T-helper 17 cell (primary cell): ENCODE measurements at regions not wholly inside any gene's neighbourhood (a gene's known extent, or its start where the extent isn't known, plus 50 kb on each side); places are given as distances from the start of the nearest gene placed in this dataset.
A peak's percentile ranks its signal among the peaks of the same experiment; 100 is the strongest.
"Not testable (repeated sequence)": the region's sequence is repeated elsewhere in the genome, so short reads cannot be mapped to it uniquely, and the experiment has no call there.

Experiments used
- ATAC-seq: fragments of 150-1000 bp; cut with Tn5 transposase; 2 replicates; pipeline ENCODE4 v1.10.0; 2021; ENCODE audit warnings: mild to moderate bottlenecking, moderate library complexity
- DNase-seq, 3 donors: peaks; one replicate each; pipeline versions ENCODE4 v3.0.0 to v3.0.0-alpha.2; 2020 to 2021
- H3K9me3 ChIP-seq: one replicate; pipeline ENCODE4 v1.7.0; 2013; ENCODE audit warnings: low read length, mild to moderate bottlenecking; ENCODE audit not compliant: control insufficient read depth, poor library complexity, severe bottlenecking
- H3K27ac Mint-ChIP-seq: one replicate; pipeline ENCODE4 v1.8.0; 2022; ENCODE audit warnings: mild to moderate bottlenecking, moderate library complexity, mixed read lengths
- H3K27me3 Mint-ChIP-seq: one replicate; pipeline ENCODE4 v1.8.0; 2022; ENCODE audit warnings: mixed read lengths
- H3K36me3 Mint-ChIP-seq: one replicate; pipeline ENCODE4 v1.8.0; 2022; ENCODE audit warnings: low read depth, mixed read lengths
- H3K4me1 Mint-ChIP-seq: one replicate; pipeline ENCODE4 v1.8.0; 2022; ENCODE audit warnings: mild to moderate bottlenecking, mixed read lengths
- H3K4me3 Mint-ChIP-seq: one replicate; pipeline ENCODE4 v1.8.0; 2022; ENCODE audit warnings: mild to moderate bottlenecking, moderate library complexity, mixed read lengths

DNA sequence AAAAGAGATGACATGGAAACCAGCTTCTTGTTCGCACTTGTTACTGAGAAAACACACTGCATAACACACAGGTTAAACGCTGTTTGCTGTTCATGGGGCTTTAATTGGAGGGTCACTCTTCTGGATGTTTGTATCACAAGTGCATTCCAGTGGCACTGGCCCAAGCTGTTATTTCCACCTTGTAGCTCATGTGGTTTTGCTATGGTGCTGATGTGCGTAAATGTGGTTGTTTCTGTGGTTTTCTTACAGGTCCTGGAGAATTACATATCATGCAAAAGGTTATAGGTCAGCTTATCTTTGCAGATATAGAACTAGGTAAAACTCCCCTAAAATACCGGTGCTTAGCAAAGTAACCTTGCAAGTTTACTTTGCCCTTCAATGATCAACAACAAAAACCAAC, 89.3 kb upstream of the AHI1 start:
- peak; percentile 61 for ATAC-seq
- no peaks in the 10 kb centered on the region for H3K36me3 Mint-ChIP-seq
- no peak overlapping the region for H3K4me3 Mint-ChIP-seq
- no peak for DNase-seq
- peaks cover 6% of the 10 kb centered on the region for H3K4me1 Mint-ChIP-seq
- no peaks in the 10 kb centered on the region for H3K9me3 ChIP-seq
- H3K27me3 Mint-ChIP-seq = peaks cover 5% of the 10 kb centered on the region
- no peak overlapping the region for H3K27ac Mint-ChIP-seq

DNA sequence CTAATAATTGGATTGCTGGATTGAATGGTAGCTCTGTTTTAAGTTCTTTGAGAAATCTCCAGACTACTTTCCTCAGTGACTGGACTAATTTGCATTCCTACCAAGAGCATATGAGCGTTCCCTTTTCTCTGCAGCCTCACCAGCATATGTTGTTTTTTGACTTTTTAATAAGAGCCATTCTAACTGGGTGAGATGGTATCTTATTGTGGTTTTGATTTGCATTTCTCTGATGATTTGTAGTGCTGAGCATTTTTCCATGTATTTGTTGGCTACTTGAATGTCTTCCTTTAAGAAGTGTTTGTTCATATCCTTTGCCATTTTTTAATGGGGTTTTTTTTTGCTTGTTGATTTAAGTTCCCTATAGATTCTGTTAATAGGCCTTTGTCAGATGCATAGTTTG, 94.7 kb upstream of the AHI1 start:
- no peak for DNase-seq
- no peak for ATAC-seq
- Mint-ChIP-seq H3K4me1 (no peaks in the 10 kb centered on the region), H3K4me3 (no peak overlapping the region), H3K36me3 (no peaks in the 10 kb centered on the region), H3K27me3 (no peaks in the 10 kb centered on the region), H3K27ac (no peak overlapping the region)
- H3K9me3 ChIP-seq = no peaks in the 10 kb centered on the region

DNA sequence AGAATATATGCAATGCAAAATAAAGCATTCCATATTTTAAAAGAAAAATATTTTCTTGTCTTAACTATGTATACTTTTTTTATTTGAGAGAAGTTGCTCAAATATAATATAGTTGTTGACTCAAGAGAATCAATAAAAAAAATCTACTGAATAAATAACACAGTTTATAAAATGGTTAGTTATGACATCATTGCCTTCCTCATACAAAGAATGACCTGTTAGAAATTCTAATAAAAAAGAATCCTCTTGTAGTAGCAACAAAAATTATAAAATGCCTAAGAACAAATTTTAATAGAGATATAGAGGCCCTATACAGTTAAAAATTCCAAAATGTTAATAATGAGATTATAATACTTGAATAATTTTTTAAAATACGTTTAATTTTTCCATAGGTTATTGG, 96.5 kb upstream of the AHI1 start:
- ATAC-seq (no peak), DNase-seq (no peak)
- H3K27ac Mint-ChIP-seq = no peak overlapping the region
- H3K9me3 ChIP-seq = no peaks in the 10 kb centered on the region
- H3K27me3 Mint-ChIP-seq = no peaks in the 10 kb centered on the region
- H3K4me1 Mint-ChIP-seq = no peaks in the 10 kb centered on the region
- H3K36me3 Mint-ChIP-seq = no peaks in the 10 kb centered on the region
- no peak overlapping the region for H3K4me3 Mint-ChIP-seq

DNA sequence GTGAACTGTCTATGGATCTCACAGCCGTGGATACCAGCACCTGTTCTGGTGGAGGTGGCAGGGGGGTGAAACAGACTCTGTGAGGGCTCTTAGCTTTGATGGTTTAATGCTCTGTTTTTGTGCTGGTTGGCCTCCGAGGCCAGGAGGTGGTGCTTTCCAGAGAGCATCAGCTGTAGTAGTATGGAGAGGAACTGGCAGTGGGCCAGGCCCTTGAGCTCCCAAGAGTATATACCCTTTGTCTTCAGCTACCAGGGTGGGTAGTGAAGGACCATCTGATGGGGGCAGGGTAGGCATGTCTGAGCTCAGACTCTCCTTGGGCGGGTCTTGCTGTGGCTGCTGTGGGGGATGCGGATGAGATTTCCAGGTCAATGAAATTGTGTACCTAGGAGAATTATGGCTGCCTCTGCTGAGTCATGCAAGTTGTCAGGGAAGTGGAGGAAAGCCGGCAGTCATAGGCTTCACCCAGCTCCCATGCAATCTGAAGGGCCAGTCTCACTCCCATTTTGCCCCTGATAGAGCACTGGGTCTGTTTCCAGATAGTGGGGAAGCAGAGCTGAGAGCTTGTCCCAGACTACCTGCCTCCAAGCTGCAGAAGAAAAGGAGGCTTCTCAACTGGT, 102.7 kb upstream of the AHI1 start:
- no peak for DNase-seq
- Mint-ChIP-seq H3K27ac (no peak overlapping the region), H3K36me3 (no peaks in the 10 kb centered on the region), H3K4me3 (no peak overlapping the region), H3K27me3 (no peaks in the 10 kb centered on the region), H3K4me1 (no peaks in the 10 kb centered on the region)
- no peak for ATAC-seq
- no peaks in the 10 kb centered on the region for H3K9me3 ChIP-seq

DNA sequence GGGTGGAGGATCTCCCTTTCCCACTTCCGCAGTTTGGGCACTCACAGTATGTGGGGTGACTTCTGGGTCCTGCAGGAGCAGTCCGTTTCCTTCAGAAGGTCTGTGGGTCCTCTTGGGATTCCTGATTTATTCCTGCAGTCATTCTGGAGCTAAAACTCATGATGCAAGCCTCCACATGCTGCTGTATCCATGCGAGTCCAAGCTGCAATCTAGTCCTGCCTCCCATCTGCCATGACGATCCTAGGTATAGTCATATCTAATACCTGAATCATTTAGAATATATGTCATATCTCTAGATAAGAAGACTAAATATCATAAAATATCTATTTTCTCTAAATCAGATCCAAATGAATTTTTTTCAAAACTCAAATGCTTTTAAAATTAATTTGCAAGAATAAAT, 103.4 kb upstream of the AHI1 start:
- no peaks in the 10 kb centered on the region for H3K36me3 Mint-ChIP-seq
- DNase-seq (no peak), ATAC-seq (no peak)
- no peaks in the 10 kb centered on the region for H3K9me3 ChIP-seq
- H3K27ac Mint-ChIP-seq = no peak overlapping the region
- H3K4me3 Mint-ChIP-seq = no peak overlapping the region
- no peaks in the 10 kb centered on the region for H3K27me3 Mint-ChIP-seq
- no peaks in the 10 kb centered on the region for H3K4me1 Mint-ChIP-seq

DNA sequence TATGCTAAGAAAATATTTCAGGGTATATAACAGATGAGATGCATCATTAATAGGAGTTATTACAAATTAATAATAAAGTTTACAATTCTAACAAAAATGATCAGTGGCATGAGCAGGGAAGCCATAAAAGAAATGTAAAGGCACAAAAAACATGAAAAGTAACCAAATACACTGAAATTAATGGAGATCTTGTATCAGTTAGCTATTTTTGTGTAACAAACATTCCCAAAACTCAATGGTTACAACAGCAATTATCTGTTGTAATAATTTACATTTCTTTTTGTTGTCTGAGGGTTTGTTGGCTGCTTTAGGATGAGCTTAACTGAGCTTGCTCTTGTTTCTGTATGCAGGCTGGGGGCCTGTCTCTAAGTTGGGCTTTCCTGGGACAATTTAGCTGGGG, 104.3 kb upstream of the AHI1 start:
- Mint-ChIP-seq H3K36me3 (no peaks in the 10 kb centered on the region), H3K27ac (no peak overlapping the region), H3K27me3 (no peaks in the 10 kb centered on the region), H3K4me3 (no peak overlapping the region), H3K4me1 (no peaks in the 10 kb centered on the region)
- ATAC-seq (no peak), DNase-seq (no peak)
- H3K9me3 ChIP-seq = no peaks in the 10 kb centered on the region

DNA sequence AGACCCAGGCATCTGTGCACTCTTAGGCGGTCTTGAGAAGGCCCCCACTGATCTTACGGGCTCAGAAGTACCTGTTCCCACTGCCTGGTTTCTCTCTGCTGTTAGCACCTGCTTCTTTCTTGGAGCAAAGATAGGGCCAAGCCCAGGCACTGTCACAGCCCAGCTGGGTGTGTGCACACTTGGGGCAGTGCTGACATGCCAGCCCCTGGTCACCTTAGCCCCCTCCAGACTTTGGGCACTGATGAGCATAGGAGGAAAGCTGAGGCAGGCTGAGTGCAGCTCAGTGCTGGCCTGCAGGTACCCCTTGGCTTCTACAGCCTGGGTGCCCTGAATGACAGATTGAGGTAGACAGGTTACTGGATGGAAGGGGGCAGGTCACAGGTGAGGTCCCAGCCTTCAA, 105.7 kb upstream of the AHI1 start:
- H3K36me3 Mint-ChIP-seq = no peaks in the 10 kb centered on the region
- DNase-seq (no peak), ATAC-seq (no peak)
- no peaks in the 10 kb centered on the region for H3K4me1 Mint-ChIP-seq
- no peak overlapping the region for H3K4me3 Mint-ChIP-seq
- H3K9me3 ChIP-seq = no peaks in the 10 kb centered on the region
- H3K27me3 Mint-ChIP-seq = no peaks in the 10 kb centered on the region
- H3K27ac Mint-ChIP-seq = no peak overlapping the region

DNA sequence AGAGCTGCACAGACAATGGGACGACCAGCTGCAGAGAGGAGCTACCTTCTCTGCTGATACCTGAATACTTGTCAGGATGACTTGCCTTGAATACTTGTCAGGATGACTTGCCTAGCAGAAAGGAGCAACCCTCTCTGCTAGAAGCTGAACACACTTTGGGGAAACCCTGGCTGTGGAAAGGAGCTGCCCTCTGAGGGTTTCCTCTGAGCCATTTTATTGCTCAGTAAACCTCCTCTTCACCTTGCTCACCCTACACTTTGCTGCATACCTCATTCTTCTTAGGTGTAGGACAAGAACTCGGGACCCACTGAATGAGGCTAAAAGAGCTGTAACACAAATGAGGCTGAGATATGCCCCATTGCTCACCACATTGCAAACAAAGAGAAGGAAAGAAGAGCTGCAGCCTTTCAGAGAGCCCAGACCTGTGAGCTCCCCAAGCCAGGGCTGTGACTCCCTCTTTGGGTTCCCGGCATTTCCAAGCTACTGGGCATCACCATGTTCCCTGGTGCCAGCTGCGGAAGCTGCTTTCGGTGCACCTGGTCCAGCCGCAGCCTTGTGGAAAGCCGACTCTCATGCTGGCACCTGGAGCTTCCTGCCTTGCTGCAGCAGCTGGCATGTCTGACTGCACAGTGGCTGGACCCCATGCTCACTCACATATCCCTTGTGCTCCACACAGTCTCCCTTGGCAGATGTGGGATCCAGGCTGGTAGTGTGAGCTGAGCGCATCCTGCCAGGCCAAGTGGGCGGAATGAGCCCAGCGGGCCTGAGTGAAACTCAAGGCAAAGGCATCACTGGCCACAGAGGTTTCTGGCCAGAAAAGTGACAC, 106.7 kb upstream of the AHI1 start:
- no peak for DNase-seq
- H3K4me3 Mint-ChIP-seq = no peak overlapping the region
- no peak for ATAC-seq

DNA sequence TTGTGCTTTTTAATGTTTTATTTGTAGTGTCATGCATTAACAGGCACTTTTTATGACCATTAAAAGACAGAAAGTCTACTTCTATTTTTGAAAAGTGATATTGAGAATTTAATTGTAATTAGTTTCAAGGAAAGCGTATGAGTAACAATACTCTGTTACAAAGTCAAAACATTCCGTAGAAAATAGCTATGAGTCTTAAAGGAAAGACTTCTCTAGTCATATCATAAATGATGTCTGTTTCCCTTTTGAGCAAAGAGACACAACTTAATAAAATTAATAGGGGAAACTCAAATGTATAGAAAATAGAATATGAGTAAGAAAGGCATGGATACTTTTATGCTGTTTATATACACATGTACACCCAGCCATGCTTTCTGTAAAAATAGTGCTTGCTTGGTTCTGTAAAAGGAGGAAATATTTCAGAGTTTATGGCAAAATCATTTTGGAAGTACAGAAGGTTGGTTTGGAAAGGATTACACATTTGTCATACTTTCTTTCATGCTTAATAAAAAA, 107.8 kb upstream of the AHI1 start:
- no peaks in the 10 kb centered on the region for H3K9me3 ChIP-seq
- Mint-ChIP-seq H3K36me3 (no peaks in the 10 kb centered on the region), H3K27me3 (no peaks in the 10 kb centered on the region), H3K4me1 (no peaks in the 10 kb centered on the region), H3K27ac (no peak overlapping the region), H3K4me3 (no peak overlapping the region)
- DNase-seq (no peak), ATAC-seq (no peak)

More for the DNA sequence above, 106.7 kb upstream of the AHI1 start:
- Mint-ChIP-seq H3K27ac (no peak overlapping the region), H3K4me1 (no peaks in the 10 kb centered on the region), H3K36me3 (no peaks in the 10 kb centered on the region), H3K27me3 (no peaks in the 10 kb centered on the region)
- no peaks in the 10 kb centered on the region for H3K9me3 ChIP-seq

DNA sequence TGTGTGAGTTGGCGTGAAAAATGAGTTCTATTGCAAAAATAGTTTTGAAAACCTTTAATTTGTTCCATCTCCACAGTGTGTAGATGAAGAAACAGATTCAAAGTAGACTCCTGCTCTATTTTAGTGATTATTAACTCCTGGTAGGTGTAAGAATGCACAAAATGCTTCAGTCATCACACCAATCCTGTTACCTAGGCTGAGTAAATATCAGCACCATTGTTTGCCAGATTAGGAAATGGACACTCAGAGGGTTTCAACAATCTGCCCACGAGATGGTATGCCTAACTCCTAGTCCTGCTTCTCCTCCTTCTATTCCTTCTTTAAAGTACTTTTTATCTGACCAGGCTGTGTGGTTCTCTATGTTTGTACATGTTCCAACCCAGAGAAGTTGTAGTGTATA, 108.9 kb upstream of the AHI1 start:
- Mint-ChIP-seq H3K27ac (no peak overlapping the region), H3K36me3 (no peaks in the 10 kb centered on the region), H3K4me1 (no peaks in the 10 kb centered on the region), H3K27me3 (peaks cover 5% of the 10 kb centered on the region), H3K4me3 (no peak overlapping the region)
- DNase-seq (no peak), ATAC-seq (no peak)
- H3K9me3 ChIP-seq = no peaks in the 10 kb centered on the region

DNA sequence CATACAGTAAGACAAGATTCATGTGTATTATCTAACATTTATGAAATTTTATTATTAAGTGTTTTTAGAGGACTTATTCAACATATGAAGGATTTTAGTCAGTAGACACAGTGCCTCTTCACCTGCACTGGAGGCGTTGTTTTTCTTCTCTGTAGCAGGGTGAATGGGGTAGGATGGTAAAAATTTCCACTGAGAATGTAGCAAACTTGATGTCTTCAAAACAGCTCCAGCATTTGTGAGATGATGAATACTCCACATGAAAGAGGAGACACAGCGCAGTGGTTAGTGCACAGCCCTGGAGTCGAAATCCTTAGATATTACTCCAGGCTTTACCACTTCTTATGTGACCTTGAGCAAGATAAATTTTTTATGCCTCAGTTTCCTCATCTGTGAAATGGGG, 110.5 kb upstream of the AHI1 start:
- no peaks in the 10 kb centered on the region for H3K4me1 Mint-ChIP-seq
- H3K4me3 Mint-ChIP-seq = no peak overlapping the region
- DNase-seq = no peak
- no peaks in the 10 kb centered on the region for H3K9me3 ChIP-seq
- H3K36me3 Mint-ChIP-seq = no peaks in the 10 kb centered on the region
- no peak overlapping the region for H3K27ac Mint-ChIP-seq
- no peak for ATAC-seq
- peaks cover 6% of the 10 kb centered on the region for H3K27me3 Mint-ChIP-seq

DNA sequence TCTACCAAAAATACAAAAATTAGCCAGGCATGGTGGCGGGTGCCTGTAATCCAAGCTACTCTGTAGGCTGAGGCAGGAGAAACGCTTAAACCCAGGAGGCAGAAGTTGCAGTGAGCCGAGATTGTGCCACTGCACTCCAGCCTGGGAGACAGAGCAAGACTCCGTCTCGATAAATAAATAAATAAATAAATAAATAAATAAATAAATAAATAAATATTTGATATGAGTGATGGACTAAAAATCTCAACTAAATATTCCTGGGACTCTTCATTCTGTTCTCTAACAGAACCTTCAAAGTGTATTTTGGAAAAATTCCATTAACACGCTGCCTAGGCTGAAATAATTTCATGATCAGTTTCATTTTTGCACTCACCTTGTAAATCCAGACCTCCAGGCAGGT, 112.7 kb upstream of the AHI1 start:
- H3K4me1 Mint-ChIP-seq, H3K36me3 Mint-ChIP-seq, H3K27ac Mint-ChIP-seq, H3K27me3 Mint-ChIP-seq, H3K9me3 ChIP-seq, DNase-seq, ATAC-seq, H3K4me3 Mint-ChIP-seq: not testable (repeated sequence)

DNA sequence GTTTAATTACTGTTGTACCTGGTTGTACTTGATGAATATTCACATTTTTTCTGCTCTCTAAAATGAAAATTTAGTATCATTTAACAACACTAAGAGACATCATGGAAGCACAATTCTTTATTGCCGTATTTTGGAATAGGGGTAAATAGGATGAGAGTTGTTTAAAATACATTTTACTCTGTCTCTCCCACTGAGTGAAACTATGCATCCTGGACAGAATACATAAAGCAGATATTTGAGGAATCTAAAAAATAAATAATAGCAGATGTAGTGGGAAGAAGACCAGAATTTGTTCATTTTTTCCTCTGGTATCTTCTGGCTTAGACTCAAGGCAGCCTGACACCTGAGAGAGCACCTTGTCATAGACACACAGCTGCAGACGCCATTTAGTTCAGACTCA, 119.1 kb upstream of the AHI1 start:
- no peaks in the 10 kb centered on the region for H3K9me3 ChIP-seq

DNA sequence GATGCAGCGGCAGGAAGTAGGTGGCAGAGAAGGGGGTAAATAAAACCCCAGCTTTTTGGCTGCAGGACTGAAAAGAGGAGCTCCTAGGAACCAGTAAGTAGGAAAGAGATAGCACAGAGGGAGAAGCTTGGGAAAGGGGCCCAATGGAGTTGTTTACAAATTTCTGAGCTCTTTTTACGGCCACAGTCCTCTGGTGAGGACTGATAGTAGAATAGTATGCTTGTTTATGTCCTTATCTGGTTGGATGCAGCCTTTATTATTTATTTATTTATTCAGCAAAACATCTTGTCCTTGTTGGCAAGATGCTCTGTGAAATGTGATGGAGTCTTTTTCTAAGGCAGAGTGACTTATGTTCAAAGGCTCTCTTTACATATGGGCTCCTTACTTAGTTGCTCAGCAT, 119.7 kb upstream of the AHI1 start:
- DNase-seq (no peak), ATAC-seq (no peak)
- Mint-ChIP-seq H3K27ac (no peak overlapping the region), H3K4me1 (no peaks in the 10 kb centered on the region), H3K36me3 (peaks cover 2% of the 10 kb centered on the region), H3K27me3 (peaks cover 13% of the 10 kb centered on the region), H3K4me3 (no peak overlapping the region)
- H3K9me3 ChIP-seq = no peaks in the 10 kb centered on the region

More for the DNA sequence above, 119.1 kb upstream of the AHI1 start:
- H3K36me3 Mint-ChIP-seq = no peaks in the 10 kb centered on the region
- ATAC-seq (no peak), DNase-seq (no peak)
- no peak overlapping the region for H3K4me3 Mint-ChIP-seq
- H3K27ac Mint-ChIP-seq = no peak overlapping the region
- peaks cover 10% of the 10 kb centered on the region for H3K27me3 Mint-ChIP-seq
- no peaks in the 10 kb centered on the region for H3K4me1 Mint-ChIP-seq
